Fibroblast of lung (primary cell): ENCODE measurements at regions not wholly inside any gene's neighbourhood (a gene's known extent, or its start where the extent isn't known, plus 50 kb on each side); places are given as distances from the start of the nearest gene placed in this dataset.

Source experiments
- DNase-seq, 2 donors: peaks; one replicate each; pipeline versions ENCODE4 v3.0.0 to v3.0.0-alpha.2; 2010; ENCODE audit warnings: low read depth in 2 of 2
- H2AFZ ChIP-seq: 2 replicates; pipeline ENCODE4 v1.5.1; 2012; ENCODE audit warnings: low read length, control low read depth, inconsistent platforms
- H3K27ac ChIP-seq: 2 replicates; pipeline ENCODE4 v1.5.1; 2011; ENCODE audit warnings: low read length, control low read depth; ENCODE audit not compliant: insufficient read depth
- H3K27me3 ChIP-seq: 2 replicates; pipeline ENCODE4 v1.5.1; 2011; ENCODE audit warnings: mild to moderate bottlenecking, low read length; ENCODE audit not compliant: control insufficient read depth, insufficient read depth
- H3K36me3 ChIP-seq: 2 replicates; pipeline ENCODE4 v1.5.1; 2011; ENCODE audit warnings: low read length; ENCODE audit not compliant: control insufficient read depth, insufficient read depth
- H3K4me1 ChIP-seq: 2 replicates; pipeline ENCODE4 v1.5.1; 2011; ENCODE audit warnings: low read length; ENCODE audit not compliant: control insufficient read depth, insufficient read depth; ENCODE audit errors: extremely low read depth
- H3K4me2 ChIP-seq: 2 replicates; pipeline ENCODE4 v1.5.1; 2011; ENCODE audit warnings: low read length, control low read depth; ENCODE audit not compliant: insufficient read depth; ENCODE audit errors: extremely low read depth
- H3K4me3 ChIP-seq, 4 experiments: fragments of 200-600 bp in 1 of 4; sonication (generic) in 1 of 4; replicated peaks in 1 of 4; 2 replicates each; pipeline ENCODE4 v1.5.1; 2011 to 2016; ENCODE audit warnings: low read length in 4 of 4, low read depth in 3 of 4, mild to moderate bottlenecking in 3 of 4, control low read depth in 2 of 4, inconsistent platforms in 1 of 4, mixed read lengths in 1 of 4; ENCODE audit not compliant: insufficient read depth in 1 of 4; ENCODE audit errors: control extremely low read depth in 1 of 4
- H3K79me2 ChIP-seq: 2 replicates; pipeline ENCODE4 v1.5.1; 2012; ENCODE audit warnings: mild to moderate bottlenecking, low read length, inconsistent platforms; ENCODE audit not compliant: control insufficient read depth, insufficient read depth
- H3K9ac ChIP-seq: 2 replicates; pipeline ENCODE4 v1.5.1; 2011; ENCODE audit warnings: mild to moderate bottlenecking, low read length, control low read depth; ENCODE audit not compliant: insufficient read depth
- H3K9me3 ChIP-seq: 2 replicates; pipeline ENCODE4 v1.5.1; 2012; ENCODE audit warnings: low read depth, low read length; ENCODE audit not compliant: control insufficient read depth, insufficient read depth
- H4K20me1 ChIP-seq: 2 replicates; pipeline ENCODE4 v1.5.1; 2011; ENCODE audit warnings: low read length; ENCODE audit not compliant: control insufficient read depth, insufficient read depth; ENCODE audit errors: extremely low read depth
- CTCF ChIP-seq, 2 donors: IDR thresholded peaks in 1 of 2; conservative IDR thresholded peaks in 1 of 2; 1 replicate in 1 of 2; 2 replicates in 1 of 2; pipeline ENCODE4 v1.5.1; 2011 to 2012; ENCODE audit warnings: low read length in 2 of 2, control low read depth in 1 of 2, inconsistent platforms in 1 of 2, low read depth in 1 of 2, mild to moderate bottlenecking in 1 of 2
- EZH2 ChIP-seq: IDR thresholded peaks from 2 replicates; pipeline ENCODE4 v1.5.1; 2012; ENCODE audit warnings: low read length, control low read depth, mild to moderate bottlenecking; ENCODE audit errors: missing control alignments

GRCh38 chr14:89702073-89702875, 252.3 kb downstream of the EFCAB11 start:
- peak; percentile 58 to 65 for DNase-seq
- TF ChIP-seq CTCF (conservative IDR thresholded peaks at IDR 0.05 in 1 of 2, IDR thresholded peaks at IDR 0.05 in 1 of 2; ENCODE audit: low read depth in 1 of 2, low read length in 2 of 2) (no peak), EZH2 (no peak)
- Histone ChIP-seq H3K4me1 (no peaks in the 10 kb centered on the region), H3K4me2 (peak overlapping the region; percentile 97), H3K9ac (peak overlapping the region; percentile 57), H4K20me1 (no peaks in the 10 kb centered on the region), H3K27ac (peak overlapping the region; percentile 83), H3K4me3 (peak overlapping the region; percentile 39 to 70 (median 42)), H3K9me3 (no peaks in the 10 kb centered on the region), H2AFZ (peak overlapping the region; percentile 90), H3K27me3 (no peaks in the 10 kb centered on the region), H3K79me2 (no peaks in the 10 kb centered on the region), H3K36me3 (no peaks in the 10 kb centered on the region)

- H3K36me3 ChIP-seq: no peaks in the 10 kb centered on the region
- peak overlapping the region; percentile 54 to 70 (median 60) for H3K4me3 ChIP-seq
- TF ChIP-seq EZH2 (no peak), CTCF (conservative IDR thresholded peaks at IDR 0.05 in 1 of 2, IDR thresholded peaks at IDR 0.05 in 1 of 2; ENCODE audit: low read depth in 1 of 2, low read length in 2 of 2) (no peak)
- DNase-seq: peak; percentile 65 to 79
- peak overlapping the region; percentile 83 for H3K27ac ChIP-seq
- no peaks in the 10 kb centered on the region for H3K9me3 ChIP-seq
- H3K27me3 ChIP-seq: no peaks in the 10 kb centered on the region
- H3K9ac ChIP-seq: peak overlapping the region; percentile 69
- peak overlapping the region; percentile 97 for H3K4me2 ChIP-seq
- H3K4me1 ChIP-seq: no peaks in the 10 kb centered on the region
- H2AFZ ChIP-seq: peak overlapping the region; percentile 90
- no peaks in the 10 kb centered on the region for H3K79me2 ChIP-seq
- no peaks in the 10 kb centered on the region for H4K20me1 ChIP-seq
These were observed 253.1 kb downstream of the EFCAB11 start for GRCh38 chr14:89701211-89702043.

- peak overlapping the region; percentile 54 to 70 (median 60) for H3K4me3 ChIP-seq
- no peak overlapping the region for H3K9ac ChIP-seq
- no peak overlapping the region for H3K27ac ChIP-seq
These were observed 253.7 kb downstream of the EFCAB11 start for GRCh38 chr14:89700801-89701200.

More at GRCh38 chr14:89700801-89701200, 253.7 kb downstream of the EFCAB11 start:
- H2AFZ ChIP-seq: peak overlapping the region; percentile 69
- H3K36me3 ChIP-seq: no peaks in the 10 kb centered on the region
- peak overlapping the region; percentile 64 for H3K4me2 ChIP-seq
- H3K27me3 ChIP-seq: no peaks in the 10 kb centered on the region
- H3K9me3 ChIP-seq: no peaks in the 10 kb centered on the region
- H3K4me1 ChIP-seq: no peaks in the 10 kb centered on the region
- no peak for DNase-seq
- H3K79me2 ChIP-seq: no peaks in the 10 kb centered on the region
- TF ChIP-seq EZH2: no peak
- no peak for TF ChIP-seq CTCF (conservative IDR thresholded peaks at IDR 0.05 in 1 of 2, IDR thresholded peaks at IDR 0.05 in 1 of 2; ENCODE audit: low read depth in 1 of 2, low read length in 2 of 2)
- H4K20me1 ChIP-seq: no peaks in the 10 kb centered on the region
